ENCODE measurements at regions not wholly inside any gene's neighbourhood (a gene's known extent, or its start where the extent isn't known, plus 50 kb on each side); places are given as distances from the start of the nearest gene placed in this dataset.

DNA sequence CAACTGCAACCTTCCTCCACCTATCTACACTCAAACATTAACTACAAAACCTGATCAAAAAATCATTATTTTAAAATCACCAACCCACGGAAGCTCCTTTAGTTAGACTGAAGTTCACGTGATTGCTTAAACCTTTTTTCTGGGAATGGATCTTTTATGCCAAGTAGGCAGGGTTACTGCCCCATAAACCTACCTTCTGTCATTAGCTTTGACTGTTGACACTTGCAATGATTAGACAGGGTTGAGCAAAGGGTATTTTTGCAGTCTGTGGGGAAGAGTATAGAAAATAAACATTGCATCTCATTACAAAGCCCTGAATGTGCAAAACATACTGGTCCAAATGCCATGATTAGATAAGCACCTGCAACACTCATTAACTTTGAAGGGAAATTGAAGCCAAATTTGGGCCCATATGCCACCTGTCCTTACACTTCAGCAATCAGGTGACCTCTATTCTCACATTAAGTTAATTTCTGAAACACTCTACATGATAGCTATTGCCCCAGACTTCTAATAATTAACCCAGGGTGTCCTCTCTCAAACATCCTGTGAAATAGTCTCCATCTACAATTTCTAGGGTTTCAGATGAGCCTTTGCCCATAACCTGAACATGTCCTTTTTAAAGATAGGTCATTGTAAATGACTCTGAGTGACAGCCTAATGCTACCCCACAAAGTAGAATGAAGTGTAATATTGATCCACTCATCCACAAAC is 156.0 kb upstream of the PLEKHG7 start:
- TF ChIP-seq CTCF (IDR thresholded peaks at IDR 0.05) = peak in 1 of 4 donors; percentile 18
- TF ChIP-seq POLR2A (IDR thresholded peaks at IDR 0.05) = peak; percentile 55
